GM12891 (cell line): ENCODE measurements at regions not wholly inside any gene's neighbourhood (a gene's known extent, or its start where the extent isn't known, plus 50 kb on each side); places are given as distances from the start of the nearest gene placed in this dataset.

Source experiments
- DNase-seq: peaks from one replicate; pipeline ENCODE4 v3.0.0; 2011; ENCODE audit warnings: low spot score; ENCODE audit not compliant: insufficient read length
- FAIRE-seq: peaks from 2 replicates; lab custom pipeline; 2011; peaks lifted over from hg19 to GRCh38; lab: Jason Lieb, UNC
- PAX5 ChIP-seq: IDR thresholded peaks from 2 replicates; pipeline ENCODE4 v1.6.1; 2011; ENCODE audit warnings: low read length, moderate library complexity, mild to moderate bottlenecking; ENCODE audit not compliant: insufficient read depth, severe bottlenecking
- POLR2A ChIP-seq: IDR thresholded peaks from 2 replicates; pipeline ENCODE4 v1.6.1; 2011; ENCODE audit warnings: low read depth, low read length, control low read depth
- POLR2AphosphoS5 ChIP-seq: IDR thresholded peaks from 2 replicates; pipeline ENCODE4 v1.6.1; 2011; ENCODE audit warnings: low read depth, low read length, control low read depth
- POU2F2 ChIP-seq: IDR thresholded peaks from 2 replicates; pipeline ENCODE4 v1.6.1; 2011; ENCODE audit warnings: low read depth, mild to moderate bottlenecking, control low read depth, low read length, moderate library complexity
- SPI1 ChIP-seq: IDR thresholded peaks from 2 replicates; pipeline ENCODE4 v1.6.1; 2011; ENCODE audit warnings: low read depth, low read length, control low read depth
- TAF1 ChIP-seq: IDR thresholded peaks from 2 replicates; pipeline ENCODE4 v1.6.1; 2011; ENCODE audit warnings: low read depth, low read length, control low read depth

- TF ChIP-seq POLR2A = peak; percentile 91
- TF ChIP-seq POLR2AphosphoS5 = peak; percentile 82
- TF ChIP-seq SPI1 = no peak
- TF ChIP-seq PAX5 = no peak
- TF ChIP-seq TAF1 = no peak
- TF ChIP-seq POU2F2 = 0 out of 2 replicates have a peak, but pooled peaks have one; percentile 36
- DNase-seq (no peak), FAIRE-seq (no peak)
These were observed 142.8 kb upstream of the STT3B start for GRCh38 chr3:31389939-31390338.

GRCh38 chr3:31390466-31390865 lies 142.3 kb upstream of the STT3B start:
- DNase-seq (no peak), FAIRE-seq (no peak)
- TF ChIP-seq TAF1 (no peak), POU2F2 (no peak), POLR2AphosphoS5 (no peak), SPI1 (no peak), PAX5 (no peak), POLR2A (no peak)

- FAIRE-seq (peak; percentile 94), DNase-seq (no peak)
- TF ChIP-seq PAX5 = no peak
- peak; percentile 90 for TF ChIP-seq SPI1
These were observed 141.6 kb upstream of the STT3B start for GRCh38 chr3:31391150-31391549.

- DNase-seq (no peak), FAIRE-seq (no peak)
- TF ChIP-seq SPI1 (peak; percentile 92), POU2F2 (no peak), POLR2AphosphoS5 (no peak), POLR2A (no peak), TAF1 (no peak), PAX5 (no peak)
These were observed 140.2 kb upstream of the STT3B start for GRCh38 chr3:31392568-31392967.

- TF ChIP-seq SPI1 = peak; percentile 51; the same call in 1 of the 2 replicates
- TF ChIP-seq POLR2A = no peak
- FAIRE-seq = peak; percentile 55
- no peak for DNase-seq
These were observed 133.5 kb upstream of the STT3B start for GRCh38 chr3:31399271-31399670.

GRCh38 chr3:31402117-31402516 lies 130.6 kb upstream of the STT3B start:
- TF ChIP-seq POU2F2 (no peak), POLR2A (no peak), TAF1 (no peak), POLR2AphosphoS5 (no peak), PAX5 (no peak), SPI1 (peak; percentile 85)
- no peak for FAIRE-seq
- no peak for DNase-seq

- TF ChIP-seq SPI1 (no peak), TAF1 (no peak), POLR2A (no peak), PAX5 (no peak), POLR2AphosphoS5 (no peak), POU2F2 (no peak)
- DNase-seq (no peak), FAIRE-seq (no peak)
These were observed 129.5 kb upstream of the STT3B start for GRCh38 chr3:31403197-31403596.

GRCh38 chr3:31404871-31405270 lies 127.9 kb upstream of the STT3B start:
- FAIRE-seq = no peak
- DNase-seq = no peak
- TF ChIP-seq PAX5 (no peak), TAF1 (no peak), SPI1 (no peak), POLR2AphosphoS5 (no peak), POU2F2 (no peak), POLR2A (no peak)

GRCh38 chr3:31405515-31405914 lies 127.2 kb upstream of the STT3B start:
- FAIRE-seq (no peak), DNase-seq (no peak)
- TF ChIP-seq PAX5 (no peak), POLR2A (no peak), POU2F2 (no peak), TAF1 (no peak), SPI1 (no peak), POLR2AphosphoS5 (no peak)

GRCh38 chr3:31406896-31407295 lies 125.8 kb upstream of the STT3B start:
- FAIRE-seq (no peak), DNase-seq (no peak)
- TF ChIP-seq POLR2A (no peak), SPI1 (no peak), TAF1 (no peak), POLR2AphosphoS5 (no peak), POU2F2 (no peak), PAX5 (no peak)
